Nephron (organoid): ENCODE measurements at regions not wholly inside any gene's neighbourhood (a gene's known extent, or its start where the extent isn't known, plus 50 kb on each side); places are given as distances from the start of the nearest gene placed in this dataset.

Experiments
- H3K27ac Mint-ChIP-seq, 3 experiments: 2 replicates each; pipeline ENCODE4 v1.8.0; 2020; ENCODE audit warnings: mixed read lengths in 3 of 3, mild to moderate bottlenecking in 2 of 3, moderate library complexity in 1 of 3
- H3K27me3 Mint-ChIP-seq: 2 replicates; pipeline ENCODE4 v1.8.0; 2021; ENCODE audit warnings: low read depth, mild to moderate bottlenecking, moderate library complexity, mixed read lengths
- H3K36me3 Mint-ChIP-seq: 2 replicates; pipeline ENCODE4 v1.8.0; 2020; ENCODE audit warnings: low read depth, mixed read lengths
- H3K4me1 Mint-ChIP-seq: 2 replicates; pipeline ENCODE4 v1.8.0; 2020; ENCODE audit warnings: mixed read lengths
- H3K4me3 Mint-ChIP-seq, 3 experiments: 2 replicates each; pipeline ENCODE4 v1.8.0; 2020; ENCODE audit warnings: mild to moderate bottlenecking in 3 of 3, mixed read lengths in 3 of 3, moderate library complexity in 2 of 3
- H3K9me3 Mint-ChIP-seq: 2 replicates; pipeline ENCODE4 v1.8.0; 2020; ENCODE audit warnings: mixed read lengths
- TF ChIP-seq, protein P1 (sequence below), 3 experiments: fragments of 200-600 bp; sonication (generic); IDR thresholded peaks; one replicate each; pipeline ENCODE4 v1.5.0; 2021; ENCODE audit warnings: antibody characterized with exemption in 3 of 3; ENCODE audit not compliant: unreplicated experiment in 3 of 3

DNA sequence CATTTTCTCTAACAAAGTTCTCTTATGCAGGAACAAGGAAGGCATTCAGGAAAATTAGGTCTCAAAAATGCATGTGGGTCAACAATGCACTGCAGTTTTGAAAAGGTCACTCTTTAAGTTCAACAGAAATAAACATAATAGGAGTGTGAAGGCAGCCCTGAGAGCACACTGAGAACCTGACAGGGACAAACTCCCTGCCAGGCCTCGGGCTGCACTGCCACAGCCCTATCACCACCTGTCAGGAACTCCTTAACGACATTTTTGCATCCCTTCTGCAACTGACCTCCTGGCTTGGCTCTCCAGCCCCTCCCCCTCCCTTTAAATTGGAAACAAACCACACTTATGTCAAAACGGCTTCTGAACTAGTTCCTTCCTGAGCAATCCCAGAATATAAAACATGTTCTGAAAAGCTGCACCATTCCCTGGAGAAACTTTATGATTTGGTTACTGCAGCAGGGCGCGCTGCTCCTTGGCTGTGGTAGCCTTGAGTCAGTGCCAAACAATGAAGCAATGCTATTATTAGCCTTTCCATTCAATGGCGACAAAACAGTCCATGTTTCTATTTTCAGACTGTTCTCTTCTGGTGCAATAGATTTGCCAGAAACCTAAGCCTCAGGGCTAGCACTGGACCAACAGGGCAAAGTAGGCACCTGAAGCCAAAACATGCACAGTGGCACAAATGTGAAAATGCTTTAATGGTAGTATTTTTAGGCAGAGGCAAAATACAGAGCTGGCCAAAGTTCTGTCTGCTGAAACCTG is 160.1 kb upstream of the ZNF608 start:
- peak overlapping the region in 2 of 3 experiments; percentile 7 to 20 for H3K4me3 Mint-ChIP-seq
- TF ChIP-seq, protein P1, sequence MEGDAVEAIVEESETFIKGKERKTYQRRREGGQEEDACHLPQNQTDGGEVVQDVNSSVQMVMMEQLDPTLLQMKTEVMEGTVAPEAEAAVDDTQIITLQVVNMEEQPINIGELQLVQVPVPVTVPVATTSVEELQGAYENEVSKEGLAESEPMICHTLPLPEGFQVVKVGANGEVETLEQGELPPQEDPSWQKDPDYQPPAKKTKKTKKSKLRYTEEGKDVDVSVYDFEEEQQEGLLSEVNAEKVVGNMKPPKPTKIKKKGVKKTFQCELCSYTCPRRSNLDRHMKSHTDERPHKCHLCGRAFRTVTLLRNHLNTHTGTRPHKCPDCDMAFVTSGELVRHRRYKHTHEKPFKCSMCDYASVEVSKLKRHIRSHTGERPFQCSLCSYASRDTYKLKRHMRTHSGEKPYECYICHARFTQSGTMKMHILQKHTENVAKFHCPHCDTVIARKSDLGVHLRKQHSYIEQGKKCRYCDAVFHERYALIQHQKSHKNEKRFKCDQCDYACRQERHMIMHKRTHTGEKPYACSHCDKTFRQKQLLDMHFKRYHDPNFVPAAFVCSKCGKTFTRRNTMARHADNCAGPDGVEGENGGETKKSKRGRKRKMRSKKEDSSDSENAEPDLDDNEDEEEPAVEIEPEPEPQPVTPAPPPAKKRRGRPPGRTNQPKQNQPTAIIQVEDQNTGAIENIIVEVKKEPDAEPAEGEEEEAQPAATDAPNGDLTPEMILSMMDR (IDR thresholded peaks at IDR 0.05; ENCODE audit: unreplicated experiment in 3 of 3), result no peak
- peaks cover 82% of the 10 kb centered on the region for H3K4me1 Mint-ChIP-seq
- no peaks in the 10 kb centered on the region for H3K9me3 Mint-ChIP-seq
- H3K36me3 Mint-ChIP-seq, result no peaks in the 10 kb centered on the region
- peaks cover 17% of the 10 kb centered on the region for H3K27me3 Mint-ChIP-seq
- peak overlapping the region; percentile 57 to 86 (median 78) for H3K27ac Mint-ChIP-seq

DNA sequence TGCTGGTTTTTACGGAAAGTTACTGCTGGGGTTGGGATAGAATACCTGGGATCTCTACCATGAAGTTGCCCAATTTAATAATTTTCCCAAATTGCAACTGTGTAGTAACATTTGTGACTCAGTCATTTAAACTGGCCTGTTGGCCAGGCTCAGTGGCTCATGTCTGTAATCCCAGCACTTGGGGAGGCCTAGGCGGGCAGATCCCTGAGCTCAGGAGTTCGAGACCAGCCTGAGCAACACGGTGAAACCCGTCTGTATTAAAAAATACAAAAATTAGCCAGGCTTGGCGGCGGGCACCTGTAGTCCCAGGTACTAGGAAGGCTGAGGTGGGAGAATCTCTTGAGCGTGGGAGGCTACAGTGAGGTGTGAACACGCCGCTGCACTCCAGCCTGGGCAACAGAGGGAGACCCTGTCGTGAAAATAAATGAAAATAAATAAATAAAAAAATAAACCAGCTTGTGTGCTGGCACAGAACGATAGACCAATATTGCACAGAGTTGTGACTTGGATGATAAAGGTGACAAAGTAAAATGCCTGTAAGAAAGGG is 160.7 kb upstream of the ZNF608 start:
- TF ChIP-seq, protein P1 (IDR thresholded peaks at IDR 0.05; ENCODE audit: unreplicated experiment in 3 of 3), result no peak
- Mint-ChIP-seq H3K27ac (peak overlapping the region; percentile 57 to 86 (median 78)), H3K27me3 (peaks cover 16% of the 10 kb centered on the region), H3K36me3 (no peaks in the 10 kb centered on the region), H3K4me3 (no peak overlapping the region), H3K9me3 (no peaks in the 10 kb centered on the region), H3K4me1 (peaks cover 79% of the 10 kb centered on the region)

DNA sequence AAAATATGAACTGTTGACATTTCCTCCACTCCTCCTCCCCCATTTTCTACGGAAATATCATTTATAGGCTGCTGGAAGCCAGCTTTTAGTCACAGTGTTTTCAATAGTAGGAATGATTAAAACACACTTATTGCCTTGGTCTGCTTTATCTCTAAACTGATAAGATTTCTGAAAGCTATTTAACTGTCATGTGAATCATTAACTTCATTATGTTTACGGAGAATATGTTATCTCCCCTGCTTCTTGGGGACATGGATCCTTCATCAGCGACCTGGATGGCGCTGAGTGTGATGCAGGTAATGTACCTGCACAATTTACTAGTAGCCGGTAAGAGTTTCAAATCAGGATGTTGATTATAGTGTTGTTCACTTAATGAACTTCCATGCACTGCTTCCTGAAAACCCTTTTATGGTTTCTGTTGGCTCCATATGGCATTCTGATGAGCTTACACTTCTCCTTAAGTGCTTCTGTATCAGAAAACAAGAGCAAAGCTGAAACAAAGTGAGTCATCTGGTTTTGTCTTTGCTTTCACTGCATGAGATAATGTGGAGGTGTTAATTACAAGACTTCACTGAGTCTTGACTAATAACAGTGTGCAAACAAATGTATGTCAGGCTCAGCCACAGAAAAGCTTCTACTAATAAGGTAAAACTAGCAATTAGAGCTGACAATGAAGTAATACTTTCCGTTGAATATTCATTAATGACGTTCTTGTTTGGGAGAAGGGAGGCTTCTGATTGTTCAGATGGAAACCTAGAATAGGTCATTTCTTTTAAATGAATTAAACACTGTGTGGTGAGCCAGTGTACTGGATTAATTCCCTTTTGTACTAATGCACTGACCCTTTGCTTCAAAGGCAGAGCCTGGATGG is 162.4 kb upstream of the ZNF608 start:
- H3K27ac Mint-ChIP-seq, result peak overlapping the region; percentile 12 to 77 (median 75)
- TF ChIP-seq, protein P1 (IDR thresholded peaks at IDR 0.05; ENCODE audit: unreplicated experiment in 3 of 3), result no peak
- peaks cover 67% of the 10 kb centered on the region for H3K4me1 Mint-ChIP-seq
- H3K4me3 Mint-ChIP-seq, result no peak overlapping the region
- H3K36me3 Mint-ChIP-seq, result no peaks in the 10 kb centered on the region
- peaks cover 23% of the 10 kb centered on the region for H3K27me3 Mint-ChIP-seq
- no peaks in the 10 kb centered on the region for H3K9me3 Mint-ChIP-seq

DNA sequence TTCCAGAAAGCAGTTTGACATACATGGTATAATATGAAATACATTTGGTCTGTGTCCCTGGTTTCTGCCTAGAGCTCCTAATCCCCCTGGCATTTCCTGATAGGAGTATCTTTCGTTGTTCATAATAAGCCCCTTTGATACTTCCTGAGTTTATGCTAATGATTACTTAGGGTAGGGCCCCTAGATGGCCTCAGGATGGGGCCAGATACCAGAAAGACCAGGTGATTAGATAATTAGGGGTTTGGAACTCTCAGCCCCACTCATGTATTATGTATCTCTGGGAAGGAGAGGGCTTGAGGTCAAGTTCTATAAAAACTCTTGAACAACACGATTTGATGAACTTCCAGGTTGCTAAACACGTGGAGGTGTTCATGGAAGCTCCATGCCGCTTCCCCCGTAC is 163.3 kb upstream of the ZNF608 start:
- no peaks in the 10 kb centered on the region for H3K36me3 Mint-ChIP-seq
- no peak overlapping the region for H3K4me3 Mint-ChIP-seq
- H3K4me1 Mint-ChIP-seq, result peaks cover 65% of the 10 kb centered on the region
- peaks cover 23% of the 10 kb centered on the region for H3K27me3 Mint-ChIP-seq
- H3K27ac Mint-ChIP-seq, result peak overlapping the region in 2 of 3 experiments; percentile 40 to 65
- peaks cover 5% of the 10 kb centered on the region for H3K9me3 Mint-ChIP-seq
- TF ChIP-seq, protein P1 (IDR thresholded peaks at IDR 0.05; ENCODE audit: unreplicated experiment in 3 of 3), result no peak

DNA sequence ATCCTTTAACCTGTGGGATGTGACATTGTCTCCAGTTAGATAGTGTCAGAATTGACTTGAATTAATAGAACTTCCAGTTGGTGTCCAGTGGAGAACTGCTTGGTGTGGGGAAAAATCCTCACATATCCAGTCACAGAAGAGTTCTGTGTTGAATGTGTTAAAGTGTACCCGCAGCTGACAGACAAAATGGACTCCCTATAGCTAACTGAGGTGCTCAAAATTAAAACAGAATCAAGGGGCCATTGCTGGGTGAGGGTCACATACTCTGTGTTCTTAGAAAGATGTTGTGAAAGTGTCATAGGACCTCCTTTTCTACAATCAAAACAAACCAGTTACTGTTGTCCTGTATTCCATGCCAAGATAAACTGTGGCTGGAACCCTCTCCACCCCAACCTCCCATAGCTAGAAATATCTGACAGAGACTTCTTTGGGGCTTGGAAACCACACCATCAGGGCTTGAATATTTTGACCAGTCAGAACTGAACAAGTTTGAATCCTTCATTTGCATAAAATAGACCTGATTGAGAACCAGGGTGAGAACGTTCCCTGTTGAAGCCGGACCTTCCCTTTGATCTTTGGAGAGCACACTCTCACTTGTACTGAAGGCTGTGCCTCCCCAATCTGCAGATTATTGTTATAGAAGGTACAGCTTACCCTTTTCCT is 164.0 kb upstream of the ZNF608 start:
- peaks cover 23% of the 10 kb centered on the region for H3K27me3 Mint-ChIP-seq
- peaks cover 58% of the 10 kb centered on the region for H3K4me1 Mint-ChIP-seq
- peaks cover 12% of the 10 kb centered on the region for H3K9me3 Mint-ChIP-seq
- H3K36me3 Mint-ChIP-seq, result no peaks in the 10 kb centered on the region
- no peak overlapping the region for H3K4me3 Mint-ChIP-seq
- TF ChIP-seq, protein P1 (IDR thresholded peaks at IDR 0.05; ENCODE audit: unreplicated experiment in 3 of 3), result no peak
- H3K27ac Mint-ChIP-seq, result peak overlapping the region in 1 of 3 experiments; percentile 65
